ENCODE measurements at regions not wholly inside any gene's neighbourhood (a gene's known extent, or its start where the extent isn't known, plus 50 kb on each side); places are given as distances from the start of the nearest gene placed in this dataset.

GRCh38 chr17:77399319-77399957 lies 258.7 kb downstream of the SEC14L1 start:
- DNase-seq: no peak

GRCh38 chr17:77400445-77400870 lies 259.7 kb downstream of the SEC14L1 start:
- no peak for DNase-seq

- DNase-seq: no peak
Measured at GRCh38 chr17:77402159-77402731, 261.5 kb downstream of the SEC14L1 start.

GRCh38 chr17:77403854-77404253 lies 263.1 kb downstream of the SEC14L1 start:
- no peak for DNase-seq

- no peak for DNase-seq
Measured at GRCh38 chr17:77404812-77405581, 264.2 kb downstream of the SEC14L1 start.

GRCh38 chr17:77405867-77406732 lies 265.3 kb downstream of the SEC14L1 start:
- no peak for DNase-seq

GRCh38 chr17:77407321-77408277 lies 266.8 kb downstream of the SEC14L1 start:
- DNase-seq: no peak

- no peak for DNase-seq
Measured at GRCh38 chr17:77408284-77408683, 267.5 kb downstream of the SEC14L1 start.

GRCh38 chr17:77409282-77410161 lies 268.8 kb downstream of the SEC14L1 start:
- no peak for DNase-seq

- DNase-seq: no peak
Measured at GRCh38 chr17:77410470-77410869, 269.7 kb downstream of the SEC14L1 start.

GRCh38 chr17:77414811-77415400 lies 274.1 kb downstream of the SEC14L1 start:
- DNase-seq: no peak

- DNase-seq: no peak
Measured at GRCh38 chr17:77416105-77416713, 275.4 kb downstream of the SEC14L1 start.

- no peak for DNase-seq
Measured at GRCh38 chr17:77417575-77417974, 276.8 kb downstream of the SEC14L1 start.

- no peak for DNase-seq
Measured at GRCh38 chr17:77418609-77419008, 277.8 kb downstream of the SEC14L1 start.

GRCh38 chr17:77419095-77419494 lies 278.3 kb downstream of the SEC14L1 start:
- no peak for DNase-seq

- DNase-seq: peak; percentile 17
Measured at GRCh38 chr17:77419547-77420094, 278.9 kb downstream of the SEC14L1 start.

- no peak for DNase-seq
Measured at GRCh38 chr17:77420095-77420803, 279.5 kb downstream of the SEC14L1 start.

GRCh38 chr17:77420804-77421629 lies 280.2 kb downstream of the SEC14L1 start:
- peak; percentile 79 for DNase-seq

All from DMS79 (cell line).